Neural cell (in vitro differentiated cells): ENCODE measurements at regions not wholly inside any gene's neighbourhood (a gene's known extent, or its start where the extent isn't known, plus 50 kb on each side); places are given as distances from the start of the nearest gene placed in this dataset.

Experiments used
- CTCF ChIP-seq: fragments of 450-650 bp; IDR thresholded peaks from 2 replicates; pipeline ENCODE4 v1.5.1; 2014; ENCODE audit warnings: antibody characterized with exemption, mild to moderate bottlenecking, moderate library complexity; ENCODE audit not compliant: poor library complexity, severe bottlenecking
- EZH2 ChIP-seq: fragments of 200-600, 300-800 bp; shearing (Covaris generic), sonication (generic); IDR thresholded peaks from 2 replicates; pipeline ENCODE4 v1.6.1; 2014; ENCODE audit warnings: antibody characterized with exemption, low read length, borderline replicate concordance, mild to moderate bottlenecking; ENCODE audit not compliant: insufficient read depth, poor library complexity, severe bottlenecking
- MXI1 ChIP-seq: fragments of 450-650 bp; conservative IDR thresholded peaks from 2 replicates; pipeline ENCODE4 v1.6.1; 2014; ENCODE audit warnings: antibody characterized with exemption, mild to moderate bottlenecking; ENCODE audit not compliant: poor library complexity, severe bottlenecking
- POLR2AphosphoS5 ChIP-seq: IDR thresholded peaks from 2 replicates; pipeline ENCODE4 v1.6.1; 2012
- RAD21 ChIP-seq: fragments of 450-650 bp; conservative IDR thresholded peaks from 2 replicates; pipeline ENCODE4 v1.6.1; 2014; ENCODE audit warnings: antibody characterized with exemption, mild to moderate bottlenecking, moderate library complexity
- TAF1 ChIP-seq: IDR thresholded peaks from 2 replicates; pipeline ENCODE4 v1.6.1; 2012; ENCODE audit warnings: low read depth

GRCh38 chr10:33826186-33826585, 491.7 kb upstream of the NRP1 start:
- TF ChIP-seq CTCF (no peak), RAD21 (no peak), MXI1 (no peak), EZH2 (no peak), POLR2AphosphoS5 (no peak), TAF1 (no peak)
